Neutrophil (primary cell): ENCODE measurements at regions not wholly inside any gene's neighbourhood (a gene's known extent, or its start where the extent isn't known, plus 50 kb on each side); places are given as distances from the start of the nearest gene placed in this dataset.

ENCODE experiments used
- H3K27ac ChIP-seq: fragments of 200-600 bp; sonication (generic); 2 replicates; pipeline ENCODE4 v1.5.1; 2016; ENCODE audit warnings: mild to moderate bottlenecking, moderate library complexity
- H3K27me3 ChIP-seq: fragments of 200-600 bp; sonication (generic); 2 replicates; pipeline ENCODE4 v1.6.0; 2016; ENCODE audit warnings: mild to moderate bottlenecking
- H3K36me3 ChIP-seq: fragments of 200-600 bp; sonication (generic); 2 replicates; pipeline ENCODE4 v1.5.1; 2017
- H3K4me1 ChIP-seq, 2 experiments: fragments of 200-600 bp in 1 of 2; sonication (generic) in 1 of 2; 1 replicate in 1 of 2; 2 replicates in 1 of 2; pipeline versions ENCODE4 v1.5.1 to v1.6.1; 2013 to 2016; ENCODE audit warnings: low read depth in 1 of 2, low read length in 1 of 2, mild to moderate bottlenecking in 1 of 2, moderate library complexity in 1 of 2; ENCODE audit not compliant: control insufficient read depth in 1 of 2, insufficient read depth in 1 of 2
- H3K4me3 ChIP-seq, 2 experiments: fragments of 200-600 bp in 1 of 2; sonication (generic) in 1 of 2; 1 replicate in 1 of 2; 2 replicates in 1 of 2; pipeline ENCODE4 v1.5.1; 2013 to 2016; ENCODE audit warnings: low read depth in 1 of 2, low read length in 1 of 2, mild to moderate bottlenecking in 1 of 2, moderate library complexity in 1 of 2
- H3K9me3 ChIP-seq: fragments of 200-600 bp; sonication (generic); 2 replicates; pipeline ENCODE4 v1.5.1; 2016
- TF ChIP-seq, protein P1 (sequence below): fragments of 200-600 bp; sonication (generic); IDR thresholded peaks from 2 replicates; pipeline ENCODE4 v1.5.1; 2016; ENCODE audit warnings: antibody characterized with exemption

DNA sequence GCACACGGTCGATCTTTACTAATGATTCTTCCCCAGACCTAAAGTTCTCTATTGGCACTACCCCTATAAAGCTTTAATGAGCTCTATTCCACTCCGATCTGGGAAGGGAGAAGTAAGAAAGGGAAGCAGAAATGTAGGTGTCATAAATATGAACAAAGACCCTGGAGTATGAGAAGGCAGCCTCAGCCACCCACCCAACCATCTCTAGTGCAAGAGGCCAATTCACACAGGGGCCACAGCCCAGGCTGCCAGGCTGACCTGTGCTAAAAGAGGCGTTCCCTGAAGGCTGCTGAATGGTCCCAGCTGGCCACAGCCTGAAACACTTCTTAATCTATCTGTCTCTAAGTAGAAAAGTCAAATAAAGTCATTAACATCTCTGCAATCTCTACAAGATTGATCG, 60.1 kb upstream of the ACTR3 start:
- H3K4me1 ChIP-seq = peaks cover 15 to 25% of the 10 kb centered on the region in 2 experiments
- H3K36me3 ChIP-seq = no peaks in the 10 kb centered on the region
- no peak overlapping the region for H3K27ac ChIP-seq
- H3K27me3 ChIP-seq = no peaks in the 10 kb centered on the region
- no peaks in the 10 kb centered on the region for H3K9me3 ChIP-seq
- no peak overlapping the region for H3K4me3 ChIP-seq
- TF ChIP-seq, protein P1, sequence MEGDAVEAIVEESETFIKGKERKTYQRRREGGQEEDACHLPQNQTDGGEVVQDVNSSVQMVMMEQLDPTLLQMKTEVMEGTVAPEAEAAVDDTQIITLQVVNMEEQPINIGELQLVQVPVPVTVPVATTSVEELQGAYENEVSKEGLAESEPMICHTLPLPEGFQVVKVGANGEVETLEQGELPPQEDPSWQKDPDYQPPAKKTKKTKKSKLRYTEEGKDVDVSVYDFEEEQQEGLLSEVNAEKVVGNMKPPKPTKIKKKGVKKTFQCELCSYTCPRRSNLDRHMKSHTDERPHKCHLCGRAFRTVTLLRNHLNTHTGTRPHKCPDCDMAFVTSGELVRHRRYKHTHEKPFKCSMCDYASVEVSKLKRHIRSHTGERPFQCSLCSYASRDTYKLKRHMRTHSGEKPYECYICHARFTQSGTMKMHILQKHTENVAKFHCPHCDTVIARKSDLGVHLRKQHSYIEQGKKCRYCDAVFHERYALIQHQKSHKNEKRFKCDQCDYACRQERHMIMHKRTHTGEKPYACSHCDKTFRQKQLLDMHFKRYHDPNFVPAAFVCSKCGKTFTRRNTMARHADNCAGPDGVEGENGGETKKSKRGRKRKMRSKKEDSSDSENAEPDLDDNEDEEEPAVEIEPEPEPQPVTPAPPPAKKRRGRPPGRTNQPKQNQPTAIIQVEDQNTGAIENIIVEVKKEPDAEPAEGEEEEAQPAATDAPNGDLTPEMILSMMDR = no peak

- Histone ChIP-seq H3K9me3 (no peaks in the 10 kb centered on the region), H3K27me3 (no peaks in the 10 kb centered on the region), H3K27ac (no peak overlapping the region), H3K4me1 (peaks cover 10 to 20% of the 10 kb centered on the region in 2 experiments), H3K4me3 (no peak overlapping the region), H3K36me3 (no peaks in the 10 kb centered on the region)
- TF ChIP-seq, protein P1 = no peak
Measured at GRCh38 chr2:113829270-113829669, 60.6 kb upstream of the ACTR3 start.

DNA sequence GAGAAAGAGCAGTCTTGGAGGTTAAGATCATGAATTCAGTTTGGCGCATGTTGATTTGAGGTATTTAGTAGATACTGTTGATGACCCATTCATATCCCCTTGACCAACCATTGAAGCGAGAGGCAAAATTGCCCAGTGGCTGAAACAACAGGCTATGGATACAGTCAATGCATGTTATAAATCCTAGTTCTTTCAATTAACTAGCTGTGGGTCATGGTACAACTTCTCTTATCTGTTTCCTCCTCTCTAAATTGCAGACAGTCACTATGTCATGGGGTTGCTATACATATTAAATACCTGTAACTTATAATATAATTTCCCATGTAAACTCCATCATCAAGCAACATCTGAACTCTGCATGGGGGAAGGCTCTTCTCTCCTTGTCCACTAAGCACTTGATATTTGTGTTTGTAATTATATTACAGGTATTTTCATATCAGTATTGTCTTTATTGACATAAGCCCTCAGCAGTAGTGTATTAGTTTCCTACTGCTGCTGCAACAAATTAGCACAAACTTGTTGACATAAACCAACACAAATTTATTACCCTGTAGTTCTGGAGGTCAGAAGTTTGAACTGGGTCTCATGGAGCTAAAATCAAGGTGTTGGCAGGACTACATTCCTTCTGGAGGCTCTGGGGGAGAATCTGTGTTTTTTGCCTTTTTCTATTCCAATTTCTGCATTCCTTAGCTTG, 61.7 kb upstream of the ACTR3 start:
- H3K36me3 ChIP-seq = no peaks in the 10 kb centered on the region
- no peaks in the 10 kb centered on the region for H3K27me3 ChIP-seq
- no peaks in the 10 kb centered on the region for H3K9me3 ChIP-seq
- peaks cover 0 to 11% of the 10 kb centered on the region in 2 experiments for H3K4me1 ChIP-seq
- H3K4me3 ChIP-seq = no peak overlapping the region
- no peak overlapping the region for H3K27ac ChIP-seq
- TF ChIP-seq, protein P1 = no peak

DNA sequence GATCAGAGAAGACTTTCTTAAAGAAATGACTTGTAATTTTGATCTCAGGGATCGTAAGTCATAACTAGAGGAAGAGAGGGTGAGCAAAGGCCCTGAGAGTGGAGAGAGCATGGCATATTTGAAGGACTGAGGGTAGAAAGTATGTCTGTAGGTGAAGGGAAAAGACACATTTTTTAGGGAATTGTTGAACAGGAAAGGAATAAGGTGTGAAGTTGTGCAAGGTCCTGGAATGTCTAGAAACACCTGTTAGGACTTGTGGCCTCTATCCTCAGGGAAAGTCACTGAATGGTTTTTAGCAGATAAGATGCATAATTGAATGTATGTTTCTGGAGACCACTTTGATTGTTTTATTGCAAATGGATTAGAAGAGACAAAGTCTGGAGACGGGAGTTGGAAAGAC, 62.5 kb upstream of the ACTR3 start:
- Histone ChIP-seq H3K27me3 (no peaks in the 10 kb centered on the region), H3K27ac (no peak overlapping the region), H3K4me1 (peaks cover 0 to 11% of the 10 kb centered on the region in 2 experiments), H3K36me3 (no peaks in the 10 kb centered on the region), H3K9me3 (no peaks in the 10 kb centered on the region), H3K4me3 (no peak overlapping the region)
- TF ChIP-seq, protein P1 = no peak

DNA sequence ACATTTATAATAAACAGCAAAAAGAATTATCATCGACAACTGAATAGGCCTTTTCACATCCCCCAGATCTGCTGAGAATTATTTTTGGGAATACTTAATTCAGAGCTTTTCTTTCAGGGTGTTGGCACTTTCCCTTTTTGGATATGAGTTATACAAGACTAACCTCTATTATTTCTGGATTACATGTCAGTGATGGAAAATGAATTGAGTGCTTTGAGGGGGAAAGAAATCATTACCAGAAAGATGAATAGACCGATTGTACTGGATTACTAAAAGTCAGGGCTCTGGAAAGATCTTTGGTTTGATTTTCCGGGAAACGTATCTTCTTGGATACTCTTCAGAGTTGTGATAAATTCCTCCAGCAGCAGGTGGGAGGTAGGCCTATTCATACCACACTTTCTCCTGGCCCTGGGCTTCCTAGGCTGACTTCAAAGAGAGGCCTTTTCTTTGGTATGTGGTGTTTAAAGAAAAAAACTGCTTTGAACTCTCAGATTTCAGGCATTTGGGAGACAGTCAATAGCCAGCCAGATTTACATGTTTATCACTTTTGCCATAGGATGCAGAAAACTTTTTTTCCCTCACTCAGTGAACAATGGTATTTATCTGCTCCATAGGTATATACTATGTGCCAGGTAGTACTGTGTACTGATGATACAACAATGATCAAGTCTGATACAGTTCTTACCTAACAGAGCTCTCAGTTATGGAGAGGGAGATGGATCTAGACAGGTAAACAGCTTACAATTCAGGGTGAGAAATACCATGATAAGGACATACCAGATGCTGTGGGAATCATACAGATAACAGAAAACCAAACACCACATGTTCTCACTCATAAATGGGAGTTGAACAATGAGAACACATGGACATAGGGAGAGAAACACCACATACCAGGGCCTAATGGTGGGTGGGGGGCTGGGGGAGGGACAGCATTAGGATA, 63.3 kb upstream of the ACTR3 start:
- no peak overlapping the region for H3K4me3 ChIP-seq
- H3K27ac ChIP-seq = no peak overlapping the region
- no peaks in the 10 kb centered on the region for H3K9me3 ChIP-seq
- H3K36me3 ChIP-seq = no peaks in the 10 kb centered on the region
- peaks cover 0 to 11% of the 10 kb centered on the region in 2 experiments for H3K4me1 ChIP-seq
- TF ChIP-seq, protein P1 = no peak
- no peaks in the 10 kb centered on the region for H3K27me3 ChIP-seq
